LNCaP clone FGC (cell line): ENCODE measurements at regions not wholly inside any gene's neighbourhood (a gene's known extent, or its start where the extent isn't known, plus 50 kb on each side); places are given as distances from the start of the nearest gene placed in this dataset.

Experiments used
- DNase-seq: peaks from one replicate; pipeline ENCODE4 v3.0.0-alpha.2; 2011; ENCODE audit warnings: low read depth
- H3K4me3 ChIP-seq: 2 replicates; pipeline ENCODE4 v1.5.1; 2011; ENCODE audit warnings: mild to moderate bottlenecking, low read depth, low read length, control low read depth
- TF ChIP-seq, protein P1 (sequence below): IDR thresholded peaks from 2 replicates; pipeline ENCODE4 v1.5.1; 2012; ENCODE audit warnings: mild to moderate bottlenecking; ENCODE audit not compliant: control insufficient read depth, insufficient read depth; ENCODE audit errors: extremely low read depth

DNA sequence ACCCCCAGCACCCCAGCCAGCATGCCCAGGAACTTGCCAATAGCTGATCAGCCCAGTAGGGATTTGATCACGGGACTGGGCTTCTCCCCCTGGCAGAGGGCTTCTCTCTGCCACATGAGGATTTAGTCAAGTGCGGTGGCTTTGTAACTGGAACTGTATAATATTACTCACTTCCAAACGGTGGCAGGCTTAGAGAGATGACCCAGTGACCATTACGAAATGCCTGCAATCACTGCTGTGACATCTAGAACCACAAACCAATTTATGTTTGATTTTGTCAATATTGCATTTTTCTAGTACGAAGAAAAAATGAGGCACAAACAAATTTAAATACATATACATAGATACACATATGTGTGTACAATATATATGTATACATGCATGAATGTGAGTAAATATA, 192.1 kb downstream of the ERCC6L2 start:
- DNase-seq: no peak
- TF ChIP-seq, protein P1, sequence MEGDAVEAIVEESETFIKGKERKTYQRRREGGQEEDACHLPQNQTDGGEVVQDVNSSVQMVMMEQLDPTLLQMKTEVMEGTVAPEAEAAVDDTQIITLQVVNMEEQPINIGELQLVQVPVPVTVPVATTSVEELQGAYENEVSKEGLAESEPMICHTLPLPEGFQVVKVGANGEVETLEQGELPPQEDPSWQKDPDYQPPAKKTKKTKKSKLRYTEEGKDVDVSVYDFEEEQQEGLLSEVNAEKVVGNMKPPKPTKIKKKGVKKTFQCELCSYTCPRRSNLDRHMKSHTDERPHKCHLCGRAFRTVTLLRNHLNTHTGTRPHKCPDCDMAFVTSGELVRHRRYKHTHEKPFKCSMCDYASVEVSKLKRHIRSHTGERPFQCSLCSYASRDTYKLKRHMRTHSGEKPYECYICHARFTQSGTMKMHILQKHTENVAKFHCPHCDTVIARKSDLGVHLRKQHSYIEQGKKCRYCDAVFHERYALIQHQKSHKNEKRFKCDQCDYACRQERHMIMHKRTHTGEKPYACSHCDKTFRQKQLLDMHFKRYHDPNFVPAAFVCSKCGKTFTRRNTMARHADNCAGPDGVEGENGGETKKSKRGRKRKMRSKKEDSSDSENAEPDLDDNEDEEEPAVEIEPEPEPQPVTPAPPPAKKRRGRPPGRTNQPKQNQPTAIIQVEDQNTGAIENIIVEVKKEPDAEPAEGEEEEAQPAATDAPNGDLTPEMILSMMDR: no peak
- H3K4me3 ChIP-seq: no peak overlapping the region

DNA sequence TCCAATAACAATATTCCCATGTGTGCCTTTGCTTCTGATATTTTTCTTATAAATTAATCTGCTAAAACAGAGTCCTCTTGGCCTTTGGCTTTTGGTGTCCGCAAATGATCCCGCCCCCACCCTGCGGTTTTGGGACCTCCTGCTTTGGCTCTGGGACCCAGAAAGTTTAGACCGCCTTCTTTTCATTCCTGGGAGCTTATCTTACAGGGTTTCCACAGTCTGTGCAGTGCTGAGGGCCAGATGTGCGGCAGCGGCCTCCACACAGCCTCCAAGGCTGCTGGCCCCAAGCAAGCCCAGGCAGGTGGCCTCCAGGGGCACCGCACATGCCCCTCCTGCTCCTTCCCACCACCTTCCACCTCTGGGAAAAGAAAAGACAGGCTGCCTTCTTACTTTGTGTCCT, 191.5 kb downstream of the ERCC6L2 start:
- no peak for DNase-seq
- TF ChIP-seq, protein P1: no peak
- no peak overlapping the region for H3K4me3 ChIP-seq

DNA sequence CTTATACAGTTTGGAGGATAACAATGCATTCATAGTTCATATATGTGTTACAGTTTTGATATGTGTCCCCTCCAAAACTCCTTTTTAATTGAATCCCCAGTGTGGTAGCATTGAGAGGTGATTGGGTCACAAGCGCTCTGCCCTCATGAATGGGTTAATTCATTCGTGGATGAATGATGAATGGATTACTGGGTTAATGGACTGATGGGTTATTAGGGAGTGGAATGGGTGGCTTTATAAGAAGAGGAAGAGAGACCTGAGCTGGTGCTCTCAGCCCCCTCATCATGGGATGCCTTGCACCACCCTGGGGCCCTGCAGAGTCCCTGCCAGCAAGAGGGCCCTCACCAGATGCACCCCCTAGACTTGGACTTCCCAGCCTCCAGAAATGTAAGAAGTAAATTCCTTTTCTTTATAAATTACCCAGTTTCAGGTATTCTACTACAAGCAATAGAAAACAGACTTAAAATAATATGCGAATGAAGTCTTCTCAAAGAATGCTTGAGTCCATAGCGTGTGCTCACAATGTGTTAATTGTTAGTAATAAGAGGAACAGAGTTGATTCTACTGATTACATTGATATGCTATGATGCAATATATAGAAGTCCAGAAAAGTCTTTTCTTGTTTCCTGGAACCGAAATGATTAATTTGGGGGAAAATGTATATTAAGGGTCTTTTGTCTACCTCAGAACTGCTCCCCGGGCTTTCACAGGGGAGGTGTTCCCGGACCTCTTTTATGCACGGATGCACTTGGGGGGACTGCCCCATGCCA, 190.2 kb downstream of the ERCC6L2 start:
- no peak for DNase-seq
- TF ChIP-seq, protein P1: no peak
- H3K4me3 ChIP-seq: no peak overlapping the region

DNA sequence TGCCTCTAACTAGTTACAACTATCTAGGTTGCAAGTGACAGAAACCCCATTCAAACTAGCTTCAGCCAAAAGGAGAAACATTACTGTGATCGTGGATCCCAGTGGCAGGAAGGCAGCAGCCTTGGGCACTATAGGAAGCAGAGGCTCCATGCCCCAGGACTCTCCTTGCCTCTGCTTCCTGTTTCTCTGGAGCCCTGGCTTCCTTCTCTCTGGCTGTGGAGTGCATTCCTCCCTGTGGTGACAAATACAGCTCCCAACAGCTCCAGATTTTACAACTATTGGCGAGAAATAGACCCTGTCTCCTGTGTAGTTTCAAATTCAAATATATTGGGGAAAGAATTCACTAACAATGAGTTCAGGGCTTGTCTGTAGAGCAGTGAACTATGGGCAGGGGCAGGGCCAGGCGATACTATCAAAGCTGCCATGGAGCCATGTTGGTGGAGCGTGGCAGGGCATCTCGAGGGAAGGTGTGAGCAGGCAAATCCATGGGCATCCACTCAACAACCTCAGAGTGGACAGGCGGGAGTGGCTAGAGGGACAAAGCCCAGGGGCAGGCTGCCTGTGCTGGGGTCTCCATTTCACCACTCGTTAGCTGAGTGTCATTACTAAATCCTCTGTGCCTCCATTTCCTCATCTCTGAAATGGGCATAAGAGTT, 189.5 kb downstream of the ERCC6L2 start:
- DNase-seq: no peak
- TF ChIP-seq, protein P1: no peak

DNA sequence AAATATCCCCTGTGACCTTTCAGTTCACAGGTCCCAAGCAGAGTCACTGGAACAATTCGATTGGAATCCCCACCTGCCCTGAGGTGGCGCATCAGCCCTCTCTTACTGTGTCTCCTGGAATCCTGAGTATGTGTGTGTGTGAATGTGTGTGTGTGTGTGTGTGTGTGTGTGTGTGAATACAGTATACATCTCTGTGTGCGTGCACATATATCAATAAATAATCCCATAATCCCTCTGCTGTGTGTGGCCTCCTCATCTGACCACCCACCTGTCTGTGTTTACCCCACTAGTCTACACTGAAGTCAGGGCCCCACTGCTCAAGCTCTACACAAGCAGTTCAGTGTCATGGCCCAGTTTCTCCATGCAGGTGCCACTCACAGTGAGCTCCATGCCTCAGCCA, 187.4 kb downstream of the ERCC6L2 start:
- H3K4me3 ChIP-seq: no peak overlapping the region
- no peak for DNase-seq

More for the DNA sequence above, 189.5 kb downstream of the ERCC6L2 start:
- no peak overlapping the region for H3K4me3 ChIP-seq

DNA sequence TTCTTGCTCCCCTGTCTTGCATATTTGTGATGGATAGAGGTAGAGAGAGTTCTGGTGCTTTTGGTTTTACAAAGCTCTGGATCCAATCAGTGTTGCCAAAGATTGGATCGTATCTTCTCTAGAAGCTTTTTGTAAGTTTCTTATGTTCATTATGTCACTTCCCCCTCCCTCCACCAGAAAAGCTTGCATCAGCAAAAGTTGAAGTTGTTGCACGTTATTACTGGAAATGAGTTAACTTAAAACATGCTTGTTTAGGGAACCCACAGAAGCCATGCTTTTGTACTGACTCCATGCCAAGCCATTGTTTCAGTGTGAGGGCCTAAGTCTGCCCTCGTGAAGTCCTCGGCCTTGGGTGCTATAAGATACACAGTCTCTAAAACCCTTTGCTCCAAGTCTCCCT, 186.5 kb downstream of the ERCC6L2 start:
- DNase-seq: no peak
- no peak overlapping the region for H3K4me3 ChIP-seq
- TF ChIP-seq, protein P1: no peak

More for the DNA sequence above, 187.4 kb downstream of the ERCC6L2 start:
- TF ChIP-seq, protein P1: no peak
